Kidney tubule cell (primary cell): ENCODE measurements at regions not wholly inside any gene's neighbourhood (a gene's known extent, or its start where the extent isn't known, plus 50 kb on each side); places are given as distances from the start of the nearest gene placed in this dataset.

ENCODE experiments used
- DNase-seq: peaks from one replicate; pipeline ENCODE4 v3.0.0-alpha.2; 2018; ENCODE audit warnings: low spot score

DNA sequence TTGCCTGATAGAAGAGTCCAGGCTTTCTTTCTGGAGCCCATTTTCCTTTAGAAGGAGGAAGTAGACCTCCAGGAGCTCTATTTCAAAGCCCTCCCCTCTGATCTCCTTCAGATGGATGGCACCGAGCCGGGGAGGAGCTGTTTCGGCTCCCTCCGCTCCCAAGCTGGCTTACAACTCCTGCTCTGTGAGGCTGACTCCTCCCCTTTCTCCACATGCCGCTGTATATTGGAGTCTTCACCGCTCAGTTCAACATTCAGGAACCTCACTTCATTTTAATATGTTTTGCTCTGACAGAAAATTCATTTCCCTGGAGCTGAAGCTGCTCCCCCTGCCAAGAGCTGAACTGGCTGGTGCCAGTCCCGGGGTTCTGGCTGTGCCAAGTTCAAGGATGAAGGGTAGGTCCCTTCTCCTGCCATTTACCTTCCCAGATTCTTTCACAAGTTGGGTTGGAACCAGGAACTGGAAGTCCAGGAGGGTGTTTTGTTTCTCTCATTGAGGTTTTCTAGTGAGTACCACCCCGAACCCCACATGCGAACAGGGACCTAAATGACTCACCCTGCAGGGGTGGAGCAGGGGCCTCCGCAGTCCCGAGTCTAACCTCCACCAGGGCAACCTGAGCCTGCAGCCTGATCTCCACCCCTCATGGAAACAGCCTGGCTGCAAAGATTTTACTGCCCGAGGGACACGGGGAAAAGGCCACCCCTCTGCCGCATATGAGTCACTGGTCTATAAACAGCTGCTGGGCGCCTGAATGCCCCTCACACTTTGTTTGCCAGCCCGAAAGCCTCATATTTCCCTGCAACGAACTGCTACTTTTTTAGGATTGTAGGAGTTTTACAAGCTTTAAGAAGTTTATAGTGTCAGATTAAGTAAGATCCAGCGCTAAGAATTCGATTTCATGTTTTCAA lies 68.6 kb upstream of the FOXA2 start:
- DNase-seq: peak; percentile 3

DNA sequence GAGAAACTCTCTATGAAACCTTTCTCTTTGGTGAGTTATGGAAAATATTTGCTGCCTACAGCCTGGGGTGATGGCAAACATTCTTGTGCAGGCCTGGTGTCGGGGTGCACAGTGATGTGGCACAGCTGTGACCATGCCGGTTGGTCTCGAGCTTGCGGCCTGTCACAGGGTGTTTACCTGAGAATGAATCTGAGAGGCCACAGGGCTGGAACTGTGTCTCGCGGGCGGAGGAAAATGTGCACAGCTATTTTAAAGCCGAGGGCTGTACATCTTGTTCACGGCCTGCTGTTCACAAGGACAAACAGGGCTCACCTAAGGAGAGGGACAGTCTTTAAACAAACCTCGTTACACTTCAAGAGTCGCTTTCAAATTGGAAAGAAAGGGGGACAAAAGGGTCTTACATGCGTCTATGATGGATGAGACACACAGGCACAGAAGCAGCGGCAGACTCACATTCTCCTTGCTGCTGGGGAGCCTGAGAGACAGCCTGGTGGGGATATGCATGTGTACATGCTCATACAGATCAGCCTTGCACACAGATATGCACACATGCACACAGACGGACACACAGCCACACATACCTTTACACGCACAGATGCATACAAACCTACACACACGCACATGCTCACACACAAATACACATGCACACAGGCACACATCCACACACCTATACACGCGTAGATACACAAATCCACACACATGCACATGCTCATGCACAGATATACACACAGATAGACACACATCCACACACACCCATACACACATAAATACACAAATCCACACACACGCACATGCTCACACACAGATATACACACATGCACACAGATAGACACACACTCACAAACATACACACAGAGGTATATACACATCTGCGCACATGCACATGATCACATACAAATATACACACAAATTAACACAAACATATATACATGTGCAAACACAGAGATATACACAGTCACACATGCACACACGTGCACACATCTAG lies 69.6 kb upstream of the FOXA2 start:
- no peak for DNase-seq

DNA sequence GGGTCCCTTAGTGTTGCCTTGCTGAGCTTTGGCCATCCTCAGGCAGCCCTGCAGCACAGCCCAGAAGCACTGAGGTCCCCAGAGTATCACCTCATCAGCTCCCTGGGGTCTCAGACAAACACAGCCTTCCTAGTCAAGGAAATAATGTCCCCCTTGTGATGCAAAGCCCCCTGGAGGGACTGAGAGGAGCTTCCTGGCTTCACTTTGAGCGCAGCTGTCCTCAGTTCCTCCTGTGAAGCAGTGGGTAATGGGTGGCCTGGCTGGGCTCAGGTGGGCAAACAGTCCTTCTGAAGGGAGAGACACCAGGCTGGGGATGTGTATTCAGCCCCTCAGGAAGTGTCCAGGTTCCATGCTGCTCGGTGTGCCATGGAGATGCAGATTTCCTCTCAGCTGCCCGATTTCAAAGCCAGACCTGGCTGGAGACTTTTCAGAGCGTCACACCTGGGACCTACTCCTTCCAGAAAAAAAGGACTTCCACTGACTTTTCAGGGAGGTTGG lies 79.2 kb upstream of the FOXA2 start:
- no peak for DNase-seq

DNA sequence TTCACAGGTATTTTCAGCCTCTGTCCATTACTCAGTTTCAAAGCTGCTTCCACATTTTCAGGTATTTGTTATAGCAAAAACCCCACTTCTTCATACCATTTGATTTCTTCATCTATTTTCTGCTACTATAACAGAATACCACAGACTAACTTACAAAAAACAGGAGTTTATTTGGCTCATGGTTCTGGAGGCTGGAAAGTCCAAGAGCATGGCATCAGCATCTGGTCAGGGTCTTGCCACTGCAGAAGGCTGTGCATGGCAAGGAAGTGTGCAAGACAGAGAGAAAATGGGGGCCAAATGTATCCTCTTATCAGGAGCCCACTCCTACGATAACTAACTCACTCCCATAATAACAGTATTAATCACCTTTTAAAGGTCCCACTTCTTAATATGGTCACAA lies 82.8 kb upstream of the FOXA2 start:
- DNase-seq: no peak

DNA sequence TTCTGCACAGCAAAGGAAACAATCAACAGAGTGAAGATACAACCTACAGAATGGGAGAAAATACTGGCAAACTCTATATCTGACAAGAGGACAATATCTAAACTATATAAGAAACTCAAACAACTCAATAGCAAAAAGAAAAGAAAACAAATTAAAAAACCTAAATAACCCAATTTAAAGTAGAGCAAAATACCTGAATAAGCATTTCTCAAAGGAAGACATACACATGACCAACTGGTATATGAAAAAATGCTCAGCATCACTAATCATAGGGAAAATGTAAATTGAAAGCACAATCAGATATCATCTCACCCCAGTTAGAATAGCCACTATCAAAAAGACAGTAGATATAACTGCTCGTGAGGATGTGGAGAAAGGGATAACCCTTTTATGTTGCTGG lies 87.8 kb upstream of the FOXA2 start:
- DNase-seq: no peak

DNA sequence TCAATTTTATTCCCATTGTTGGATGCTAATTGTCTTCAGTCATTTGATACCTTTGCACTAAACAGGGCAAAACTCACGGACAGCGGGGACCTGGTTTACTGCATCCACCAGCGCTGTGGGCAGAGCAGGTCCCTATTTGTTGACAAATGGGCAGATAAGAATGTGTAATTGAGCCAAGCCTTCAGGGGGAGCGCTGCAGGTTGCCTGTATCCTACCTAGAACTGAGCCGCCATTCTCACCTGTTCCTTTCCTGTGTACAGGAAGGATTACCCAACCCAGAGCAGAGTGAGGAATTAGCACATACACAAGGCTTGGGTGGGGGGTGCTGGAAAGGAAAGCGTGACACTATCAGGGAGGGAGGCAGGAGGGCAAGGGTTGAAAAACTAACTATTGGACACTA lies 89.1 kb upstream of the FOXA2 start:
- no peak for DNase-seq

DNA sequence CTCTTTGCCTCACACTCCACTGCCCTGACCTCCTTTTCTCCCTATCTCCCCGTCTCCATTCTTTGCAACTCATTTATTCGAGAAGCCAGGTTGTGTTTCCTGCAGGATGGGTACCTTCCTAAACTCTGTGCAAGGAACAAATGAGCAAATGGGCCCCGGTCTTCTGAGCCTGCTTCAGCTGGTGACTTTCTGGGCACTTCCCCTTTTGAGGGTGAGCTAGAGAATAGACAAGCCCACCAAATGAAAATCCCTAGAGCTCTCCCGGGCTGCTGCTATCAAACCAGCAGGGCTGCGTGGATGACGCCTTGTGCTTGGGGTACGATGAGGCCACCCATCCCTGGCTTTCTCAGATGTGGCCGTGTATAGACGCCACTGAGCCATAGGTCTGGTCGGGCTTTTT lies 91.0 kb upstream of the FOXA2 start:
- no peak for DNase-seq

DNA sequence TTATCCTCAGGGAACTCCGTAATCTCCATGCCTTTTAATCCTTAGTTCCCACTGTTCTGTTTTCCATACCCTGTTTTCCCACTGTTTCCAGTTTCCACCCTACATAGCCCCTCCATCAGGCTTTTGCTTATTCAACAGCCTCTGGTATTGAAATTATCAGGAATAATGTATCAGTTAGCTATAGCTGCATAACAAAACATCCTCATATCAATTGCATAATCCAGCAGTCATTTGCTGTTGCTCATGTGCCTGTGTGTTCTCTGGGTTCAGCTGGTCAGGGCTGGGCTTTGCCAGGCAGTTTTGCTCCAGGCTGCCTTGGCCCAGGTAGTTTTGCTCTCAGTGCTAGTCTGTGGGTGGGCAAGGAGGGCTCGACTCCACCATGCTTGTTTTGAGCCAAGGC lies 94.3 kb upstream of the FOXA2 start:
- DNase-seq: no peak

DNA sequence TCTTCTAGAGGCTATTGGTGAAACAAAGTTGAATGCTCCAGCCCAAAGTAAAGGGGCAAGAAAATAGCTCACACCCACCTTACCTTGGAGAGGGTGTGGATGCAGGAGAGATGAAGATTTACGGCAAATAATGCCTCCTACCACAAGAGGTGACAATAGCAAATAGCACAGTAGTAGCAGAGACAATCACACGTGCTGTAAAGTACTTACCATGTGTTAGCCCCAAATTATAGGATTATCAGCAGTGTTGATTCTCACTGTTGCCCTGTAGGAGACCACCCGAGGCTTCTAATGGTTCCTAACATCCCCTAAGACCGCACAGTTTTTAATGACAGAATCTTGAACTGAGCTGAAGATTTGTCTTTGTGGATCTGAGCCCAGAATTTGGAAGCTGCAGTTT lies 94.8 kb upstream of the FOXA2 start:
- no peak for DNase-seq

DNA sequence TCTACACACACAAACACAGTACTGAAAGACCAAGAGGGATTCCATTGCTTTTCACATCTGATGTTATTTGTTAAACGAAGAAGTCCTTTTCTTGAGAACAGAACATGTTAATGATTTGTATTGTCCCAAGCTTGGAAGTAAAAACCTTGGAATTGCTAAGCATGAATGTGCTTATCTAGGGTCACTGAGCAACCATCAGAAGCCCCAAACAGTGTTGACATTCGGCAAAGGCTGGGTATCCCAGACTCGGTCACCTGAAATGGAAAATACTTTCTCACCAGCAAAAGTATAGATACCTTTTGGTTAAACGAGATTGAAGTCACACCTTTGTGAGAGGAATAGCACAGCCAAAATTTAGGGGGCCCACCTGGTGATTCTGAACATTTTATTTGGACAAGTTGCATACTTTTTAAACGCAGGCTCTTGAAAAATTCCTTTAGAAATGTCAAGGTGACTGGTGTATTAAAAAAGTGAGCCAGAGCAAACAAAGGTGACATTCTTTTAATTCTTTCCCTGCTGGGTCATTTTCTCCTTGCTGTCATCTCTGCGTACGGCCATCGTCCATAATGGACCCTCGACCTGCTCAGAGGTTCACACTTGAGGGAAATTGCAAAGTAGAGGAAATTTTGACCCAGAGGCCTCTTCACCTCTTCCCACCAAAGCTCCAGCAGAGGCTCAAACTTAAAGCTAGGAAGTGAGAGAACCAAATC lies 95.8 kb upstream of the FOXA2 start:
- no peak for DNase-seq

DNA sequence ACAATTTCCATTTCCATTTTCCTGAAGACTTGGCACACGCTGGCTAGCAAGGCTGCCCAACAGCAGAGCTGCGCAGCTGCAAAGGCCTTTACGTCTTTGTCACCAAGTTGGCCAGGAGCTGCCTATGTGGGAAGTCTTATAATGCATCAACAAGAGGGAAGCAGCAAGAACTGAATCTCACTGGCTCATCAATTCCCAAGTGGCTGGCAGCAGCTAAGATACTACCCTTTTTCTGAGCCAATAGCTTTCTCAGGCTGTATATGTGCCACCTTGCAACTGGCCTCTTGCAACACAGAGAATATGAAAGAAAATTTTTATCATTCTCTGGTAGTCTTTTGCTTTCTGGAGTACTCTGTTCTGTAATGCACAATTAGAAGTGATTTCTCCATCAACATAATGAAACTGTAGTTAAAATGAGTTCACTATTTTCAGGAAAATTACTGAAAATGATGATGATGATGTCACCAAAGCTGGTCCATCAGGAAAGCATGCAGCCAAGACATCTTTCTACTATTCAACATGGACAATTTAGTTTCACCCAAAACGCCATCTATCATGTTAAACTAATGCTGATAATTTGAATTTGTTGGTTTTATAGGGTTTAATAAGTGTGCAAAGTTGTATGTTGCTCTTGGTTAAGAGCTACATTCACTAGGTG lies 97.3 kb upstream of the FOXA2 start:
- DNase-seq: no peak

DNA sequence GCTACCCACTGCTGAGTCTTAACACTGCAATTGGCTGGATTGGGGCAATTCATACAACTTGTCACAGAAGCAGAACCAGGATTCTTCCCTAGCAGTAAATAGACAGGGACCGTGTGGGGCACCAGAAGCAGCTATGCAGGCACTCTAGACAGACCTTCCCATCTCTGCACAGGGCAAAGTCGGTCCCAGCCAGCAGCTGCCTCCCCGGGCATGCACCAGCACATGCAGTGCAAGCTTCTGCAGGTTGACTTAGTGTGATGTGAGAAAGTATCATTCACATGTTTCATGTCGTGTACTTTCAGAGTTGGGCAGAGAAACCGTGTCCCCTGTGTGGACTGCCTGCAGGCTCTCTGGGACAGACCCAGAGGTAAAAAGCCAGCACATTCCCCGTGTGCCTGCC lies 98.0 kb upstream of the FOXA2 start:
- no peak for DNase-seq

DNA sequence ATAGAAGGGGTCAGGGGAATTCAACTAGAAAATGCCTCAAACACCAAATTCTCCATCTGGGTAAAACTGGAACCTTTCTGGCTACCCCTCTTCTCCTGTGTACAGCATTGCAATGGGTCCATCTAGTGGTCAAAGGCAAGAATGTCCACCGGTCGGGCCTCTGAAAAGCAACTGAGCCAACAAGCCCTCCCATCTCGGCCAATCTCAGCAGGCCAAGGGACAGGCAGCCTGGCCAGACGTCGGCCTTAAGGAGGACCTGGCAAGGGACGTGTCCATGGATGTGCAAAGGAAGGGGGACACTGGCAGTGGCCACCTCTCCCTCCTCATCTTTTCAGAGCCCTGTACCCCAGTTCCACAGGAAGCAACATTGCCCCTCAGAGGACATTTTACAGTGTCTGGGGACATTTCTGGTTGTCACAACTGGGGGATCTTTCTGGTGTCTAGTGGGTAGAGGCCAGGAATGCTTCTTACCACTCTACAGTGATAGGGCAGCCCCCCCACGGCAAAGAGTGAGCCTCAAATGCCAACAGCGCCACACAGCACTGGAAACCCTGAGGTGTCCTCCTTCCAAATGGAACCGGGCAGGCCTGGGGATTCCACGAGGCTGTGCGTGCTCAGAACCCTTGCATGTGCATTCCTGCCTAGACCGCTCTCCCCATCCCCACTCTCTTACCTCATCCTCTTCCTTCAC lies 99.8 kb upstream of the FOXA2 start:
- peak; percentile 68 for DNase-seq

DNA sequence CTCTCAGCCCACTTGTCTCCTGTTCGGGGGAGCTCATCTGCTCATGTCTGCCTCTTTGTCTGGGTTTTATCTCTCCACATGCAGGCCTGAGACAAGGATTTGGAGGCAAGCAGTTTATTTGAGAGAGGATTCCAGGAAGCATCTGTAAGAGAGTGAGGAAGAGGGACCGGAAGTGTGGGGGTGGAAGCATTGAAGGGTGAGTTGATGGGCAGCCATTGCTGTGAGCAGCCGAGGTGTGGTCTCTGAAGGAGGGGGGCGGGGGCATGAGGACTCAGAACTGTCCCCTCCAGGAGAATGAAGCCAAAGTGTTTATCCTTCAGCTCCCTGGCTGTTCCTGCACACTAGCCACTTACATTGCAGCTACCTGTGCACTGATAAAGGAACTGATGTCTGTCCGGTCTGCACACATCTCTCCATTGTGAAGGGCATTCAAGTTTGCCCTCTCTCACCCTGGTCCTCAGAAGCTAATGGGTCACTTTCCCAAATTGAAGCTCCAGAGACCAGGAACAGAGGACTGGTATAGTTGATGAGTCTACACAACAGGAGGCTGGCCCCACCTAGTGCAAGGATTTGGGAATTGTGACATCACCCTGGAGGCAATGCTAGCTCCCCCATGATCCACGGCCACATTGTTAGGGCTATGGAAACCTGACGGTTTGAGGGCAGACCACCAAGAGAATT lies 100.5 kb upstream of the FOXA2 start:
- no peak for DNase-seq

DNA sequence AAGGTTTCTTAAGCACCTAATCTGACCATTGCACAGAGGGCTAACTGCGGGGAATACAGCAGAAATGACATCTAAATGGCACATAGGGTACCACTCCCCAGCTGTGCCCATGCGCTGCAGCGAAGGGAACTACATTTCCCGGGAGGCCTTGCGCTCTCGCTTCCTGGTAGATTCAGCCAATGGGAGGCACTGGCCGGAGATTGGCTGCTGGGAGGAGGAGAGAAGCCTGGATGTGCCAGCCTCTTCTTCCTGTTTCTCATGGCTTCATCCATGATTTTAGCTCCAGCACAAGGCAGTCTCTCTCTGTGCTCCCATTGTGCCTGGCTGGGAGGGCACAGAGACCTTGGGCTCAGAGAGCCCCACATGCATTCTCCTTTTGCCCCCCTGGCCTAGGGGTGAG lies 101.7 kb upstream of the FOXA2 start:
- peak; percentile 60 for DNase-seq

DNA sequence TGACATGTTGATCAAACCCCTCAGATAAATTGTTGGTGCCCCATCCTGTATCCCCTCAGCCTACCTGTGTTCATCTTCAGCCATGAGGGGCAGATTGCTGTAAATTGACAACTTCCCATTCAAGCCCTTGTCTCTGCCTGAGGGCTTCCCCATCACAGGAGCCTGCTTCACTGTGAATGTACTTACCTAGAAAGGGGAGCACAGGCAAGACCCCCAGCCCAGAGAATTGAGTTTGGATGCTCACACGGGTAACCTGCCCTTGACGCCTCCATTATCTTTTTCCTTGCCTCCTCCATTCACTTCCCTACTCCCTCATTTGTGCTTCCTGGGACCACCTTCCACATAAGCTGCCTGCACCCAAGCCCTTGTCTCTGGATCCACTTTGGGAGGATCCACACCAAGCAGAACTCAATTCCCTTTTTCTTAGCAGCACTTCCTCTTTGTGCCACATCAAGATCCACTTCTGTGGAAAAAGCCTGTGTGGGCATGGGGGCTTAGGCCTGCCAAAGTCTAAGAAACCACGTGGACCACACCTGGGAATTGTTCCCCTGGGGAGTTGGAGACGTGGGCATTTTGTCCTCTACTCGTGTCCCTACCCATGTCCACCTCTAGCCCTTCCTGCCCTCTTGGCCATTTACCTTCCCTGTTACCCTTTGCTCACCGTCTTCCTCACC lies 103.4 kb upstream of the FOXA2 start:
- DNase-seq: no peak

DNA sequence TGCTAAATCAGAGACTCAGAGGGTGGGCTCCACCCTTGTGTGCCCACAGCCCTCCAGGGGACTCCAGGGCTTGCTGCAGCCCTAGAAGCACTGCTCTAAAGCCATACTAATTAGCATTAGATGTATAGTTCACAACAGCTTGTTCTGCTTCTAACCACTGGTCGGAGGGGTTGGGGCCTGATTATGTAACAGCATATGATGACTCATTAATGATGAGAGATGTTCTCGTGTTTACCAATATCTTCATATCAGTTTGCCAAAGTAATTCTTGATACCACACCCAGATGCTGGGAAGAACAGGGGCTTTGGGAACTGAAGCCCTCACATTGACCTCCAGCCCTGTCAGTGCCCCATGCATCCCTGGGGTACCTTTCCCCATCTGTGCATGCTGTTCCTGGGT lies 104.1 kb upstream of the FOXA2 start:
- no peak for DNase-seq

DNA sequence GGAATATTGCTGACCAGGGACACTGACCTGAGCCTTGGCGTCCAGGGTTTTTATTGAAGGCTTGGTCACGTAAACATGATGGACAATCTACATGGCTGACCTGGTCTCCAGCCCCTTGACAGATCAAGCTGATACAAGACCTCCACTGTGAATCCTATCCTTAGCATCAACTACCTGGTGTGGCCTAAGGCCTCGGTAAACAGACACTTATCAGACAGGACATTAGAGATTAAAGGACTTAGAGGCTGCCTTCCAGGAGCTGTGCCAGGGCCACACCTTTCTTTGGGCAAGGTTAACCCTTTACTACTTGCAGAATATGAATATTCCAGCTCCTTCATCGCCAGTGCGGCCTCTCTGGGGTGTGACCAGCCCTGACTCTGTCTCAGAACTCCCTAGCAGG lies 104.9 kb upstream of the FOXA2 start:
- no peak for DNase-seq

DNA sequence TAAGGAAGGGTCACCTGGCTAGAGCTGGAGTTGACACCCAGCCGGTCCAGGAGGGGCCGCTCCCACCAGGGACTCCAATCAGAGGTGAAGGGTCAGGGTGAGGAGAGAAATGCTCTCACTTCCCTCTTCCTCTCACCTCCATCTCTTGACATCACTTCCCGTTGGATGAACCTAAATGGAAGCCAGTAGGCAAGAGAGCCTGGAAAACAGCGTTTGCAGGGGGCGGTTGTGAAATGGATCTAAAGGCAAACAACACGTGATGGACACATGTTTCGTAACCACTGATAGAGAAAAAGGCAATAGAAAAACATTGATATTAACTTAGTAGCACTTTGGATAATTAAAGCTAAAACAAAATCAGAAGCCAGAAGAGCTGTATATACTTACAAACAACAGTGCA lies 105.6 kb upstream of the FOXA2 start:
- no peak for DNase-seq

DNA sequence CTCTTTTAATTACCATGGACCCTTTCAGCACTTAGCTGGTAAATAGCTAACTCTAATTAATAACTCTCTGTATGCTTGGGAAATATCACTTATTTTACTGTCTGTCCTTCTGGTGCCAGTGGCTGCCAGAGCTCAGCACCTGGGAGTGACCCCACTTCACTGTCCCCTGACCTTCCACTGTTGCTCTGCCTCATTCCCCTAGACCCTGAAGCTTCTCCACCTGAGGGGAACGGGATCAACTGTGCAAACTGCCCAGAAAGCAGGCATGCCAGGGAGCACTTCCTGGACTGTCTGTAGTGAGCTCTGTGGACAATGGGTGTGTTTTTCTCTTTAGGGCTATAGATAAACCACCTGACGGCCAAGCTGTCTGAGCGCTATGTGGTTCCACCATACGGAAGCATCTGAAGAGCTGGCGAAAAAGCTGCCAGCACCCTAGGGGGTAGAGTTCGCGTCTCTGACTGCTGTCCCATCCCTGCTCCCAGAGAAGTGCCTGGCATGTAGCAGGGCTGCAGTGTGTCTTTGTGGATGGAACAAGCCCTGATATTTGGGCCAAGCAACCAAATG lies 106.3 kb upstream of the FOXA2 start:
- no peak for DNase-seq
